ENCODE measurements at regions not wholly inside any gene's neighbourhood (a gene's known extent, or its start where the extent isn't known, plus 50 kb on each side); places are given as distances from the start of the nearest gene placed in this dataset.

GRCh38 chrX:98605941-98606340 lies 1722.2 kb downstream of the RPA4 start:
- no peak for ATAC-seq
- in situ Hi-C loops (cut with HindIII; ENCODE audit: low pct_unique_long_range_greater_than_20kb, low sequenced_read_pairs) (no loop called here), intact Hi-C loops (cut with micrococcal nuclease; ENCODE audit: unreplicated experiment) (no loop called here)
- no peak for DNase-seq (ENCODE audit: low read depth, low spot score)
- Histone ChIP-seq H3K27me3 (ENCODE audit: control insufficient read depth, insufficient read depth, low read length) (no peaks in the 10 kb centered on the region), H3K4me3 (ENCODE audit: low read depth in 2 of 2, low read length in 2 of 2) (no peak overlapping the region), H3K36me3 (ENCODE audit: control insufficient read depth, insufficient read depth, low read length) (no peaks in the 10 kb centered on the region), H3K9me3 (ENCODE audit: control insufficient read depth, insufficient read depth, low read depth, low read length) (no peaks in the 10 kb centered on the region), H3K27ac (ENCODE audit: low read length) (no peak overlapping the region), H3K4me1 (ENCODE audit: control insufficient read depth, insufficient read depth, low read length) (no peaks in the 10 kb centered on the region)
- ChIA-PET CTCF (no interaction called here), POLR2A (no interaction called here)
- TF ChIP-seq TCF7L2 (IDR thresholded peaks at IDR 0.05; ENCODE audit: low read depth, low read length): no peak
- TF ChIP-seq POLR2AphosphoS5 (IDR thresholded peaks at IDR 0.05; ENCODE audit: low read depth, low read length): no peak
- TF ChIP-seq CTCF (IDR thresholded peaks at IDR 0.05): no peak
- TF ChIP-seq SIN3A (IDR thresholded peaks at IDR 0.05; ENCODE audit: borderline replicate concordance, insufficient read depth, low read depth, low read length): no peak
- no peak for TF ChIP-seq REST (IDR thresholded peaks at IDR 0.05; ENCODE audit: insufficient read depth in 1 of 2, low read depth in 2 of 2, low read length in 1 of 2)
- no TSS peak for BruUV-seq (replicated peaks)

GRCh38 chrX:98607739-98608138 lies 1724.0 kb downstream of the RPA4 start:
- DNase-seq (ENCODE audit: low read depth, low spot score) (no peak), ATAC-seq (no peak)
- POLR2A ChIA-PET: no interaction called here
- CTCF ChIA-PET: no interaction called here
- no peaks in the 10 kb centered on the region for H3K4me1 ChIP-seq (ENCODE audit: control insufficient read depth, insufficient read depth, low read length)
- no TSS peak for BruUV-seq (replicated peaks)
- in situ Hi-C loops (cut with HindIII; ENCODE audit: low pct_unique_long_range_greater_than_20kb, low sequenced_read_pairs) (no loop called here), intact Hi-C loops (cut with micrococcal nuclease; ENCODE audit: unreplicated experiment) (no loop called here)
- H3K36me3 ChIP-seq (ENCODE audit: control insufficient read depth, insufficient read depth, low read length): no peaks in the 10 kb centered on the region
- H3K27me3 ChIP-seq (ENCODE audit: control insufficient read depth, insufficient read depth, low read length): no peaks in the 10 kb centered on the region
- H3K27ac ChIP-seq (ENCODE audit: low read length): no peak overlapping the region
- TF ChIP-seq TCF7L2 (IDR thresholded peaks at IDR 0.05; ENCODE audit: low read depth, low read length): no peak
- TF ChIP-seq POLR2AphosphoS5 (IDR thresholded peaks at IDR 0.05; ENCODE audit: low read depth, low read length): no peak
- TF ChIP-seq CTCF (IDR thresholded peaks at IDR 0.05): no peak
- TF ChIP-seq REST (IDR thresholded peaks at IDR 0.05; ENCODE audit: insufficient read depth in 1 of 2, low read depth in 2 of 2, low read length in 1 of 2): no peak
- TF ChIP-seq SIN3A (IDR thresholded peaks at IDR 0.05; ENCODE audit: borderline replicate concordance, insufficient read depth, low read depth, low read length): no peak
- H3K4me3 ChIP-seq (ENCODE audit: low read depth in 2 of 2, low read length in 2 of 2): no peak overlapping the region
- H3K9me3 ChIP-seq (ENCODE audit: control insufficient read depth, insufficient read depth, low read depth, low read length): no peaks in the 10 kb centered on the region
